ENCODE measurements at regions not wholly inside any gene's neighbourhood (a gene's known extent, or its start where the extent isn't known, plus 50 kb on each side); places are given as distances from the start of the nearest gene placed in this dataset.

- Histone ChIP-seq H3K79me2 (ENCODE audit: insufficient read depth, low read depth) (no peaks in the 10 kb centered on the region), H3K4me2 (no peak overlapping the region), H3K27me3 (ENCODE audit: insufficient read depth, low read depth) (no peaks in the 10 kb centered on the region), H3K4me1 (ENCODE audit: low read depth, poor library complexity, severe bottlenecking) (no peaks in the 10 kb centered on the region), H4K20me1 (ENCODE audit: insufficient read depth) (no peaks in the 10 kb centered on the region), H2AFZ (ENCODE audit: low read depth) (no peak overlapping the region), H3K9ac (no peak overlapping the region), H3K4me3 (IDR thresholded peaks at IDR 0.05; ENCODE audit: insufficient read depth, low read depth, low read length) (no peak overlapping the region), H3K27ac (no peak overlapping the region), H3K36me3 (ENCODE audit: insufficient read depth) (no peaks in the 10 kb centered on the region)
- no peak for TF ChIP-seq CTCF (conservative IDR thresholded peaks at IDR 0.05; ENCODE audit: low read depth, low read length)
Observed at GRCh38 chr13:71219698-71220415, 647.1 kb downstream of the DACH1 start.

- Histone ChIP-seq H3K4me3 (IDR thresholded peaks at IDR 0.05; ENCODE audit: insufficient read depth, low read depth, low read length) (no peak overlapping the region), H2AFZ (ENCODE audit: low read depth) (no peak overlapping the region), H3K27ac (no peak overlapping the region), H3K27me3 (ENCODE audit: insufficient read depth, low read depth) (no peaks in the 10 kb centered on the region), H3K4me2 (no peak overlapping the region), H3K79me2 (ENCODE audit: insufficient read depth, low read depth) (no peaks in the 10 kb centered on the region), H3K9ac (no peak overlapping the region), H3K36me3 (ENCODE audit: insufficient read depth) (no peaks in the 10 kb centered on the region), H3K4me1 (ENCODE audit: low read depth, poor library complexity, severe bottlenecking) (no peaks in the 10 kb centered on the region), H4K20me1 (ENCODE audit: insufficient read depth) (no peaks in the 10 kb centered on the region)
- no peak for TF ChIP-seq CTCF (conservative IDR thresholded peaks at IDR 0.05; ENCODE audit: low read depth, low read length)
Observed at GRCh38 chr13:71218960-71219359, 648.0 kb downstream of the DACH1 start.

DNA sequence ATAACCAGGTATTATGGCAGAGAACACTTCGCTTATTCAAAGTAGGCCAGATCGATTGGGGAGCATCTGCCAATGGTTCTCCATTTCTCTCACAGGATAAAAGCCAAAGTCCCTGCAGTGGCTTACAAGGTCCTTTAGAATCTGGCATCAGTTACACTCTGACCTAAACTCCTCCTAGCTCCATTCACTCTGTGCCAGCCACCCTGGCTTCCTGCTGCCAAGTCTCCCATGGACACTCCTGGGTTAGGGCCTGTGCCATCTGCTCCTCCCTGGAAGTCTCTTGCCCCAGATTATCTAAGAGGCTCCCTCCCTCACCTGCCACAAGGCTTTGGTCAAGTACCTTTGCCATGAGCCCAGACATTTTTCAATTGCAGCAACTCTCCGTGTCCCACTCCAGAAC lies 649.2 kb downstream of the DACH1 start:
- Histone ChIP-seq H3K9ac (no peak overlapping the region), H2AFZ (ENCODE audit: low read depth) (no peak overlapping the region), H3K4me3 (IDR thresholded peaks at IDR 0.05; ENCODE audit: insufficient read depth, low read depth, low read length) (no peak overlapping the region), H3K36me3 (ENCODE audit: insufficient read depth) (no peaks in the 10 kb centered on the region), H3K79me2 (ENCODE audit: insufficient read depth, low read depth) (no peaks in the 10 kb centered on the region), H3K4me1 (ENCODE audit: low read depth, poor library complexity, severe bottlenecking) (peaks cover 7% of the 10 kb centered on the region), H3K27me3 (ENCODE audit: insufficient read depth, low read depth) (no peaks in the 10 kb centered on the region), H3K4me2 (no peak overlapping the region), H4K20me1 (ENCODE audit: insufficient read depth) (no peaks in the 10 kb centered on the region), H3K27ac (no peak overlapping the region)
- no peak for TF ChIP-seq CTCF (conservative IDR thresholded peaks at IDR 0.05; ENCODE audit: low read depth, low read length)

DNA sequence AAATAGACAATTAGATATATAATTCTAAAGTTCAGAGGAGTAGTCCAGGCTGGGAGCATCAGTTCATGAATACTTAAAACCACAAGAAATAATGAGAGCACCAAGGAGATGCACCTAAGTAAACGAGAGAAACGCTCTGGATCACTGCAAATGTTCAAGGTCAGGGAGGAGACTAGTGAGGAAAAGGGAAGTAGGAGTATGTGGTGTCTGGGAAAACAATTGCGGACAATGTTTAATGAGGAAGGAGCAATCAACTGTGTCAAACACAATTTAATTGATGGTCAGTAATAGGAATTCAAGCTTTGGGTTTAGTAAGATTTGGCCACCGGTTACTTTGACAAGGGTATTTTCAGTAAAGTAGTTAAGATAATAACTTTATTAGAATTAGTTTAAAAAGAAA lies 652.2 kb downstream of the DACH1 start:
- Histone ChIP-seq H3K9ac (no peak overlapping the region), H4K20me1 (ENCODE audit: insufficient read depth) (no peaks in the 10 kb centered on the region), H3K79me2 (ENCODE audit: insufficient read depth, low read depth) (no peaks in the 10 kb centered on the region), H3K27ac (no peak overlapping the region), H3K4me3 (IDR thresholded peaks at IDR 0.05; ENCODE audit: insufficient read depth, low read depth, low read length) (no peak overlapping the region), H3K27me3 (ENCODE audit: insufficient read depth, low read depth) (no peaks in the 10 kb centered on the region), H3K4me2 (no peak overlapping the region), H3K36me3 (ENCODE audit: insufficient read depth) (no peaks in the 10 kb centered on the region), H3K4me1 (ENCODE audit: low read depth, poor library complexity, severe bottlenecking) (peaks cover 7% of the 10 kb centered on the region), H2AFZ (ENCODE audit: low read depth) (no peak overlapping the region)
- TF ChIP-seq CTCF (conservative IDR thresholded peaks at IDR 0.05; ENCODE audit: low read depth, low read length), result no peak
